ENCODE measurements at regions not wholly inside any gene's neighbourhood (a gene's known extent, or its start where the extent isn't known, plus 50 kb on each side); places are given as distances from the start of the nearest gene placed in this dataset.

- no peak for DNase-seq (ENCODE audit: low read depth)
- H3K4me3 ChIP-seq (ENCODE audit: low read depth, low read length) = no peak overlapping the region
- no peak for TF ChIP-seq CTCF (IDR thresholded peaks at IDR 0.05; ENCODE audit: insufficient read depth, low read depth, low read length)
Measured at GRCh38 chr5:5677738-5678137, 255.3 kb downstream of the ICE1 start.

DNA sequence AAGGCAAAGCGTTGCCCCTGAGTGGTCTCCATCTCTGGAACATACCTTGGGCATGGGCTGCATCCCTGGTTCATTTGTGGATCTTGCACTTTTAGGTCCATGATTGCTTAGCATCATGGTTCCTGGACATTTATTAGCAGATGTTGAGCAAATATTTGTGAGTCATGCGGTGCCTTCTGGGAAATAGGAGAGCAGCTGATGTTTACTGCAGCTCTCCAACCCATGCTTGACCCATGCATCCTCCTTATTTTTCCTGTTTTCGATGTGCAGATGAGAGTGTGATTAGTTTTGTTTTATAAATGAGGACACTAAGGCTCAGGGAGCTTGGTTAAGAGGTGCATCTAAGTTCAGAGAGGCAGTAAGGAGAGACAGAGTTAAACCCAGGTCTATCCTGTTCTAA is 253.7 kb downstream of the ICE1 start:
- peak; percentile 3 for DNase-seq (ENCODE audit: low read depth)
- H3K4me3 ChIP-seq (ENCODE audit: low read depth, low read length) = no peak overlapping the region
- TF ChIP-seq CTCF (IDR thresholded peaks at IDR 0.05; ENCODE audit: insufficient read depth, low read depth, low read length) = no peak

- no peak for TF ChIP-seq CTCF (IDR thresholded peaks at IDR 0.05; ENCODE audit: insufficient read depth, low read depth, low read length)
- no peak overlapping the region for H3K4me3 ChIP-seq (ENCODE audit: low read depth, low read length)
- DNase-seq (ENCODE audit: low read depth) = no peak
Measured at GRCh38 chr5:5675511-5675910, 253.0 kb downstream of the ICE1 start.

DNA sequence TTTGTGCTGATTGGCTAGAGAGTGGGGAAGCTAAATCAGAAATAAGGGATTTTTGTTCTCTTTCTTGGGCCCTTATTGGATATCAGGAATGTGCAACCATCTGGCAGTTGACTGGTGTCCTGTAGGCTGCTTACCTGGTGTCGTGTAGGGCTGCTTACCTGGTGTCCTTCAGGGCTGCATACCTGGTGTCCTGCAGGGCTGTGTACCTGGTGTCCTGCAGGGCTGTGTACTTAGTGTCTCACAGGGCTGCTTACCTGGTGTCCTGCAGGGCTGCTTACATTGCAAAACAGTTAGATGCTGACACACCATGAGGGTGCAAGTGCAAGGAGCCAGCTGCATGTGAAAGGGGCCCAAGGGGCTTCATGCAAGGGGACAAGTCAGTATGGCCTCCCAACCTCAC is 249.3 kb downstream of the ICE1 start:
- no peak overlapping the region for H3K4me3 ChIP-seq (ENCODE audit: low read depth, low read length)
- TF ChIP-seq CTCF (IDR thresholded peaks at IDR 0.05; ENCODE audit: insufficient read depth, low read depth, low read length) = no peak
- DNase-seq (ENCODE audit: low read depth) = no peak

- TF ChIP-seq CTCF (IDR thresholded peaks at IDR 0.05; ENCODE audit: insufficient read depth, low read depth, low read length) = no peak
- DNase-seq (ENCODE audit: low read depth) = no peak
- H3K4me3 ChIP-seq (ENCODE audit: low read depth, low read length) = no peak overlapping the region
Measured at GRCh38 chr5:5667136-5667554, 244.7 kb downstream of the ICE1 start.

DNA sequence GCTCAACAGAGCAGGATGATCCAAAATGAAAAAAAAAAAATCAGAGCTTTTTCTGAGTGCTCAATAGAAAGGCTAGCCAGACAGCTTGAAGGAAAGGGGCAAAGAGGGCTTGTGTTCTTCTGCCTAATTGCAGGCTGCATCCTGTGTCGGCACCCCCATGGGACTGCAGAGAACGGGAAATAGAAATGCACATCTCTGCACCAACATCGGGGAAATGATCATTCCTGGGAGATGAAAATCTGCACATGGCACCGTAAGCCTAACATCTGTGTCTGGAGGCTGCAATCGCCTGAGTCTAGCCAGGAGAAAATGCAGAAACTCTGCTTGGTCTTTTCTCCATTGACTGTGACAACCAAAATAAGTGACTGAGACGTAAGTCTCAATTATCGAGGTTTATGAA is 243.9 kb downstream of the ICE1 start:
- TF ChIP-seq CTCF (IDR thresholded peaks at IDR 0.05; ENCODE audit: insufficient read depth, low read depth, low read length) = no peak
- no peak for DNase-seq (ENCODE audit: low read depth)

GRCh38 chr5:5666076-5666365 is 243.5 kb downstream of the ICE1 start:
- DNase-seq (ENCODE audit: low read depth) = no peak
- no peak overlapping the region for H3K4me3 ChIP-seq (ENCODE audit: low read depth, low read length)
- no peak for TF ChIP-seq CTCF (IDR thresholded peaks at IDR 0.05; ENCODE audit: insufficient read depth, low read depth, low read length)

More for the DNA sequence above, 243.9 kb downstream of the ICE1 start:
- H3K4me3 ChIP-seq (ENCODE audit: low read depth, low read length) = no peak overlapping the region

Measured in fibroblast of villous mesenchyme (primary cell).